ENCODE measurements at regions not wholly inside any gene's neighbourhood (a gene's known extent, or its start where the extent isn't known, plus 50 kb on each side); places are given as distances from the start of the nearest gene placed in this dataset.
"Not testable (repeated sequence)": the region's sequence is repeated elsewhere in the genome, so short reads cannot be mapped to it uniquely, and the experiment has no call there.

DNA sequence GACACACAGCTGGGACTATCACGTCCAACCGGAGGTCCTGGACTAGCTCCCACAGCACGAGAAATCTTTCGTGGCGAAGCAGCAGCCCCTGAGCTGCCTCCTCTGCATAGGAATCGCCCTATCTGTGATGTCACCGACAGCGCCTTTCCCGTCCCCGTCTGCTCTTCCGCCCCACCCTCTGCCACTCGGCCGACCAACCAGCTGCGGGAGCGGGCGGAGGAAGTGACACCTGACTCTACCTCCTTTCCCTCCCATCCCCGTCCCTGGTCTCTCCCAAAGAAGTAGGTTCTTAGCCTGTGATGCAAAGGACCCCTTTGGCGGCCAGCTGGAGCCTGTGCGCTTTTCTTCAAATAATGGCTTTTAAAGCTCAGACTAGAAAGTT, 59.7 kb upstream of the NBPF9 start:
- TF ChIP-seq, protein P1, sequence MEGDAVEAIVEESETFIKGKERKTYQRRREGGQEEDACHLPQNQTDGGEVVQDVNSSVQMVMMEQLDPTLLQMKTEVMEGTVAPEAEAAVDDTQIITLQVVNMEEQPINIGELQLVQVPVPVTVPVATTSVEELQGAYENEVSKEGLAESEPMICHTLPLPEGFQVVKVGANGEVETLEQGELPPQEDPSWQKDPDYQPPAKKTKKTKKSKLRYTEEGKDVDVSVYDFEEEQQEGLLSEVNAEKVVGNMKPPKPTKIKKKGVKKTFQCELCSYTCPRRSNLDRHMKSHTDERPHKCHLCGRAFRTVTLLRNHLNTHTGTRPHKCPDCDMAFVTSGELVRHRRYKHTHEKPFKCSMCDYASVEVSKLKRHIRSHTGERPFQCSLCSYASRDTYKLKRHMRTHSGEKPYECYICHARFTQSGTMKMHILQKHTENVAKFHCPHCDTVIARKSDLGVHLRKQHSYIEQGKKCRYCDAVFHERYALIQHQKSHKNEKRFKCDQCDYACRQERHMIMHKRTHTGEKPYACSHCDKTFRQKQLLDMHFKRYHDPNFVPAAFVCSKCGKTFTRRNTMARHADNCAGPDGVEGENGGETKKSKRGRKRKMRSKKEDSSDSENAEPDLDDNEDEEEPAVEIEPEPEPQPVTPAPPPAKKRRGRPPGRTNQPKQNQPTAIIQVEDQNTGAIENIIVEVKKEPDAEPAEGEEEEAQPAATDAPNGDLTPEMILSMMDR (IDR thresholded peaks at IDR 0.05) = not testable (repeated sequence)
- not testable (repeated sequence) for TF ChIP-seq EZH2 (IDR thresholded peaks at IDR 0.05; ENCODE audit: borderline replicate concordance, insufficient read depth, low read depth, low read length, poor library complexity, severe bottlenecking)

All from B cell (primary cell).